ENCODE measurements at regions not wholly inside any gene's neighbourhood (a gene's known extent, or its start where the extent isn't known, plus 50 kb on each side); places are given as distances from the start of the nearest gene placed in this dataset.

GRCh38 chr5:44565360-44565759 is 176.1 kb upstream of the FGF10 start (continued):
- TF ChIP-seq ZSCAN18 (CRISPR knock-in tag; IDR thresholded peaks at IDR 0.05): no peak
- no peak for TF ChIP-seq ZNF138 (CRISPR knock-in tag; conservative IDR thresholded peaks at IDR 0.05)
- TF ChIP-seq ARID4B (CRISPR knock-in tag; IDR thresholded peaks at IDR 0.05; ENCODE audit: borderline replicate concordance): no peak
- no peak for TF ChIP-seq SMAD4 (CRISPR knock-in tag; IDR thresholded peaks at IDR 0.05)
- no peak for TF ChIP-seq MAX (CRISPR knock-in tag; IDR thresholded peaks at IDR 0.05)
- no peak for TF ChIP-seq MYBL2 (CRISPR knock-in tag; IDR thresholded peaks at IDR 0.05)

GRCh38 chr5:44546286-44546685 is 157.1 kb upstream of the FGF10 start:
- no peaks in the 10 kb centered on the region for H3K27me3 Mint-ChIP-seq (ENCODE audit: low read depth)
- no peak overlapping the region for H3K27ac Mint-ChIP-seq
- no peaks in the 10 kb centered on the region for H3K36me3 Mint-ChIP-seq
- ChIA-PET POLR2A (no interaction called here), CTCF (no interaction called here)
- TF ChIP-seq USF2 (CRISPR knock-in tag; IDR thresholded peaks at IDR 0.05): no peak
- no peak for TF ChIP-seq FOXK1 (CRISPR knock-in tag; IDR thresholded peaks at IDR 0.05)
- no peak for TF ChIP-seq ATF3 (CRISPR knock-in tag; conservative IDR thresholded peaks at IDR 0.05)
- TF ChIP-seq ATF2 (CRISPR knock-in tag; IDR thresholded peaks at IDR 0.05; ENCODE audit: borderline replicate concordance, low read depth): no peak
- TF ChIP-seq ATF1 (CRISPR knock-in tag; IDR thresholded peaks at IDR 0.05): no peak
- TF ChIP-seq ZNF425 (CRISPR knock-in tag; conservative IDR thresholded peaks at IDR 0.05): no peak
- no peak for TF ChIP-seq CTCF (IDR thresholded peaks at IDR 0.05)
- TF ChIP-seq SP1 (CRISPR knock-in tag; conservative IDR thresholded peaks at IDR 0.05): no peak
- TF ChIP-seq GTF2I (CRISPR knock-in tag; conservative IDR thresholded peaks at IDR 0.05): no peak
- H3K4me3 Mint-ChIP-seq: no peak overlapping the region
- DNase-seq (ENCODE audit: low spot score) (no peak), ATAC-seq (no peak)
- no peaks in the 10 kb centered on the region for H3K4me1 Mint-ChIP-seq
- no peaks in the 10 kb centered on the region for H3K9me3 Mint-ChIP-seq
